ENCODE measurements at regions not wholly inside any gene's neighbourhood (a gene's known extent, or its start where the extent isn't known, plus 50 kb on each side); places are given as distances from the start of the nearest gene placed in this dataset.
A peak's percentile ranks its signal among the peaks of the same experiment; 100 is the strongest.

- DNase-seq (no peak), ATAC-seq (ENCODE audit: insufficient read depth, low read depth) (no peak)
- H3K9me3 ChIP-seq (ENCODE audit: insufficient read depth, low read length, severe bottlenecking) = no peaks in the 10 kb centered on the region
- H3K4me3 ChIP-seq (ENCODE audit: low read depth in 1 of 2, low read length in 2 of 2) = no peak overlapping the region
- no peak for TF ChIP-seq EZH2 (IDR thresholded peaks at IDR 0.05; ENCODE audit: borderline replicate concordance, low read depth, low read length, severe bottlenecking)
- TF ChIP-seq, protein P1, sequence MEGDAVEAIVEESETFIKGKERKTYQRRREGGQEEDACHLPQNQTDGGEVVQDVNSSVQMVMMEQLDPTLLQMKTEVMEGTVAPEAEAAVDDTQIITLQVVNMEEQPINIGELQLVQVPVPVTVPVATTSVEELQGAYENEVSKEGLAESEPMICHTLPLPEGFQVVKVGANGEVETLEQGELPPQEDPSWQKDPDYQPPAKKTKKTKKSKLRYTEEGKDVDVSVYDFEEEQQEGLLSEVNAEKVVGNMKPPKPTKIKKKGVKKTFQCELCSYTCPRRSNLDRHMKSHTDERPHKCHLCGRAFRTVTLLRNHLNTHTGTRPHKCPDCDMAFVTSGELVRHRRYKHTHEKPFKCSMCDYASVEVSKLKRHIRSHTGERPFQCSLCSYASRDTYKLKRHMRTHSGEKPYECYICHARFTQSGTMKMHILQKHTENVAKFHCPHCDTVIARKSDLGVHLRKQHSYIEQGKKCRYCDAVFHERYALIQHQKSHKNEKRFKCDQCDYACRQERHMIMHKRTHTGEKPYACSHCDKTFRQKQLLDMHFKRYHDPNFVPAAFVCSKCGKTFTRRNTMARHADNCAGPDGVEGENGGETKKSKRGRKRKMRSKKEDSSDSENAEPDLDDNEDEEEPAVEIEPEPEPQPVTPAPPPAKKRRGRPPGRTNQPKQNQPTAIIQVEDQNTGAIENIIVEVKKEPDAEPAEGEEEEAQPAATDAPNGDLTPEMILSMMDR (IDR thresholded peaks at IDR 0.05; ENCODE audit: borderline replicate concordance, extremely low read depth, low read length, poor library complexity, severe bottlenecking) = no peak
- H3K9ac ChIP-seq (ENCODE audit: low read depth, low read length) = no peak overlapping the region
- H3K27me3 ChIP-seq (ENCODE audit: insufficient read depth, low read length, poor library complexity) = no peaks in the 10 kb centered on the region
- no peak overlapping the region for H2AFZ ChIP-seq (ENCODE audit: low read depth, low read length)
- H3K4me1 ChIP-seq (ENCODE audit: insufficient read depth, low read length) = peaks cover 56% of the 10 kb centered on the region
- H3K4me2 ChIP-seq (ENCODE audit: insufficient read depth, low read length) = no peak overlapping the region
- no peaks in the 10 kb centered on the region for H3K36me3 ChIP-seq (ENCODE audit: insufficient read depth, low read length)
- H3K27ac ChIP-seq (ENCODE audit: low read length) = peak overlapping the region; percentile 53
- no peaks in the 10 kb centered on the region for H3K79me2 ChIP-seq (ENCODE audit: insufficient read depth, low read length)
- no peaks in the 10 kb centered on the region for H4K20me1 ChIP-seq (ENCODE audit: insufficient read depth, low read length)
These were observed 94.1 kb upstream of the RFX8 start for GRCh38 chr2:101568969-101569368.

DNA sequence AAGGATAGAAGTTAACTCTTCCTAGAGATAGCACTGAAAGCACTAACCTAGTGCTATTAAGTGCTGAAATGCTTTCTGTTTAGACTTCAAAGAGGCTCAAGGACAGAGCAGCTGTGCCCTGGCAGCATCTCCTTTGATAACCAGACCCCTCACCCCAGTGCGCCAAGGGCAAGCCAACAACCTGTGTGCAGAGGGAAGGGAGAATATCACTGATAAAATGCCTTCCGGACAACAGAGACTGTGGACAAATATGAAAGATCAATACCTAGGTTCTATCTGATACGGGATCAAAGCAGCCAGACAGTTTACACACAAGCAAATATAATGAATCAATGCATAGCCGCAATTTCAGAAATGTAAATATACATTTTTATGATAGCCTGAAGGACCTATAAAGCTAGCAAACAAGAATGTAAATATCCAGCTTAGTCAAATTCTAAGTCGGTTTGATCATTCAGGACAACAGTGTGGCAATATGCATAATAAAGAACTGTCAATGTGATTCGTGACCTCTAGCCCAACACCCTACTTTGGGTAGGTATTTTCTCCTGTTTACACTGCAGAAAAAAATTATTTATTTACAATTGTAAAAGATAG lies 91.8 kb upstream of the RFX8 start:
- H3K36me3 ChIP-seq (ENCODE audit: insufficient read depth, low read length) = no peaks in the 10 kb centered on the region
- H3K27me3 ChIP-seq (ENCODE audit: insufficient read depth, low read length, poor library complexity) = no peaks in the 10 kb centered on the region
- peaks cover 70% of the 10 kb centered on the region for H3K4me1 ChIP-seq (ENCODE audit: insufficient read depth, low read length)
- H3K79me2 ChIP-seq (ENCODE audit: insufficient read depth, low read length) = no peaks in the 10 kb centered on the region
- peak overlapping the region; percentile 78 for H3K27ac ChIP-seq (ENCODE audit: low read length)
- no peak for TF ChIP-seq EZH2 (IDR thresholded peaks at IDR 0.05; ENCODE audit: borderline replicate concordance, low read depth, low read length, severe bottlenecking)
- TF ChIP-seq, protein P1 (IDR thresholded peaks at IDR 0.05; ENCODE audit: borderline replicate concordance, extremely low read depth, low read length, poor library complexity, severe bottlenecking) = no peak
- ATAC-seq (ENCODE audit: insufficient read depth, low read depth) (peak; percentile 77), DNase-seq (peak; percentile 78)
- peak overlapping the region; percentile 37 for H3K4me2 ChIP-seq (ENCODE audit: insufficient read depth, low read length)
- no peak overlapping the region for H2AFZ ChIP-seq (ENCODE audit: low read depth, low read length)
- no peaks in the 10 kb centered on the region for H4K20me1 ChIP-seq (ENCODE audit: insufficient read depth, low read length)
- H3K9ac ChIP-seq (ENCODE audit: low read depth, low read length) = 0 out of 2 replicates have a peak overlapping the region, but pooled peaks have one; percentile 23
- H3K4me3 ChIP-seq (ENCODE audit: low read depth in 1 of 2, low read length in 2 of 2) = no peak overlapping the region
- no peaks in the 10 kb centered on the region for H3K9me3 ChIP-seq (ENCODE audit: insufficient read depth, low read length, severe bottlenecking)

GRCh38 chr2:101563849-101564248 lies 88.9 kb upstream of the RFX8 start:
- no peak overlapping the region for H3K4me3 ChIP-seq (ENCODE audit: low read depth in 1 of 2, low read length in 2 of 2)
- no peak overlapping the region for H3K9ac ChIP-seq (ENCODE audit: low read depth, low read length)
- no peak overlapping the region for H2AFZ ChIP-seq (ENCODE audit: low read depth, low read length)
- H3K4me2 ChIP-seq (ENCODE audit: insufficient read depth, low read length) = no peak overlapping the region
- H4K20me1 ChIP-seq (ENCODE audit: insufficient read depth, low read length) = no peaks in the 10 kb centered on the region
- no peaks in the 10 kb centered on the region for H3K79me2 ChIP-seq (ENCODE audit: insufficient read depth, low read length)
- ATAC-seq (ENCODE audit: insufficient read depth, low read depth) (no peak), DNase-seq (no peak)
- H3K4me1 ChIP-seq (ENCODE audit: insufficient read depth, low read length) = peaks cover 65% of the 10 kb centered on the region
- peaks cover 10% of the 10 kb centered on the region for H3K9me3 ChIP-seq (ENCODE audit: insufficient read depth, low read length, severe bottlenecking)
- H3K36me3 ChIP-seq (ENCODE audit: insufficient read depth, low read length) = no peaks in the 10 kb centered on the region; the same call in 1 of the 2 replicates
- TF ChIP-seq, protein P1 (IDR thresholded peaks at IDR 0.05; ENCODE audit: borderline replicate concordance, extremely low read depth, low read length, poor library complexity, severe bottlenecking) = no peak
- no peaks in the 10 kb centered on the region for H3K27me3 ChIP-seq (ENCODE audit: insufficient read depth, low read length, poor library complexity)
- H3K27ac ChIP-seq (ENCODE audit: low read length) = 0 out of 2 replicates have a peak overlapping the region, but pooled peaks have one; percentile 78
